ENCODE measurements at regions not wholly inside any gene's neighbourhood (a gene's known extent, or its start where the extent isn't known, plus 50 kb on each side); places are given as distances from the start of the nearest gene placed in this dataset.

DNA sequence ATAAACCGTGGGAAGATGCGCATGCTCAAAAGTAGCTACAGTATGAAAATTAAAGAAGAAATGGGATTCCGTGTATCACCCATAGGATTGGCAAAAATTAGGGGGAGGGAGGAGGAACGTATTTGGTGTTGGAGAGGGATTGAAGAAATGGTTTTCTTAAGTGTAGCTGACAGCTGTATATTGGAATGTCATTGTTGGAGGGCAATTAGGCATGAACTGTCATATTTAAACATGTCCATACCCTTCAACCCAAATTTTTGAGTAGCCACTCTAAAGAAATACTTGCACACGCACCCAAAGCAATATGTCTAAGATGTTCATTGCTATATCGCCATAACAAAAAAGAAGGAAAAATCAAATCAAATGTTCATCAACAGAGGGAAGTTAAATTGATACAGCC lies 144.7 kb downstream of the TLE3 start:
- Histone ChIP-seq H4K8ac (ENCODE audit: low read length) (no peak overlapping the region), H2AFZ (ENCODE audit: low read depth, low read length) (no peak overlapping the region)

GRCh38 chr15:69953816-69954215 lies 143.9 kb downstream of the TLE3 start:
- WGBS: 42% methylated on average over 1 of the region's 2 CpGs
- Histone ChIP-seq H3K27ac (ENCODE audit: low read length, poor library complexity, severe bottlenecking) (no peak overlapping the region), H3K18ac (ENCODE audit: low read depth in 1 of 2, low read length in 2 of 2) (no peak overlapping the region), H3K9ac (ENCODE audit: low read length) (no peak overlapping the region), H2AK5ac (ENCODE audit: low read length, severe bottlenecking) (no peak overlapping the region), H3K4ac (ENCODE audit: low read depth in 1 of 2, low read length in 2 of 2) (no peak overlapping the region), H3K4me1 (ENCODE audit: control insufficient read depth, insufficient read depth, low read depth, low read length) (no peaks in the 10 kb centered on the region), H3K23ac (ENCODE audit: low read length in 2 of 2) (no peak overlapping the region), H3K4me2 (ENCODE audit: low read length, poor library complexity, severe bottlenecking) (no peak overlapping the region), H2BK15ac (ENCODE audit: low read depth, poor library complexity, severe bottlenecking) (no peak overlapping the region), H2BK120ac (ENCODE audit: low read depth, low read length) (no peak overlapping the region), H3K9me3 (ENCODE audit: control insufficient read depth, low read length) (no peaks in the 10 kb centered on the region), H2BK5ac (ENCODE audit: low read depth, low read length, poor library complexity, severe bottlenecking) (no peak overlapping the region), H3K79me1 (replicated peaks; ENCODE audit: low read length, poor library complexity, severe bottlenecking) (no peaks in the 10 kb centered on the region), H3K27me3 (ENCODE audit: control insufficient read depth in 1 of 2, insufficient read depth in 1 of 2, low read length in 2 of 2) (peaks cover 41 to 47% of the 10 kb centered on the region in 2 experiments), H3K36me3 (ENCODE audit: control insufficient read depth in 1 of 2, insufficient read depth in 2 of 2, low read depth in 1 of 2, low read length in 2 of 2) (no peaks in the 10 kb centered on the region), H2AFZ (ENCODE audit: low read depth, low read length) (no peak overlapping the region), H3K14ac (ENCODE audit: low read length in 2 of 2) (no peak overlapping the region), H3K4me3 (ENCODE audit: insufficient read depth in 1 of 2, low read depth in 1 of 2, low read length in 2 of 2) (no peak overlapping the region), H2BK12ac (ENCODE audit: low read length in 2 of 2) (no peak overlapping the region), H4K8ac (ENCODE audit: low read length) (no peak overlapping the region), H4K91ac (ENCODE audit: low read length) (no peak overlapping the region)
- no peak for DNase-seq

More for the DNA sequence above, 144.7 kb downstream of the TLE3 start:
- no peak overlapping the region for H3K4ac ChIP-seq (ENCODE audit: low read depth in 1 of 2, low read length in 2 of 2)
- no peak for DNase-seq
- H4K91ac ChIP-seq (ENCODE audit: low read length): no peak overlapping the region
- no peak overlapping the region for H2BK15ac ChIP-seq (ENCODE audit: low read depth, poor library complexity, severe bottlenecking)
- H2BK120ac ChIP-seq (ENCODE audit: low read depth, low read length): no peak overlapping the region
- H2AK5ac ChIP-seq (ENCODE audit: low read length, severe bottlenecking): no peak overlapping the region
- H3K4me1 ChIP-seq (ENCODE audit: control insufficient read depth, insufficient read depth, low read depth, low read length): no peaks in the 10 kb centered on the region
- H3K4me3 ChIP-seq (ENCODE audit: insufficient read depth in 1 of 2, low read depth in 1 of 2, low read length in 2 of 2): no peak overlapping the region
- H2BK5ac ChIP-seq (ENCODE audit: low read depth, low read length, poor library complexity, severe bottlenecking): no peak overlapping the region
- no peaks in the 10 kb centered on the region for H3K36me3 ChIP-seq (ENCODE audit: control insufficient read depth in 1 of 2, insufficient read depth in 2 of 2, low read depth in 1 of 2, low read length in 2 of 2)
- H3K27me3 ChIP-seq (ENCODE audit: control insufficient read depth in 1 of 2, insufficient read depth in 1 of 2, low read length in 2 of 2): peaks cover 40 to 41% of the 10 kb centered on the region in 2 experiments
- no peak overlapping the region for H3K4me2 ChIP-seq (ENCODE audit: low read length, poor library complexity, severe bottlenecking)
- H3K14ac ChIP-seq (ENCODE audit: low read length in 2 of 2): no peak overlapping the region
- no peaks in the 10 kb centered on the region for H3K9me3 ChIP-seq (ENCODE audit: control insufficient read depth, low read length)
- no peak overlapping the region for H3K9ac ChIP-seq (ENCODE audit: low read length)
- no peak overlapping the region for H3K18ac ChIP-seq (ENCODE audit: low read depth in 1 of 2, low read length in 2 of 2)
- H3K79me1 ChIP-seq (replicated peaks; ENCODE audit: low read length, poor library complexity, severe bottlenecking): no peaks in the 10 kb centered on the region
- no peak overlapping the region for H3K23ac ChIP-seq (ENCODE audit: low read length in 2 of 2)
- H3K27ac ChIP-seq (ENCODE audit: low read length, poor library complexity, severe bottlenecking): no peak overlapping the region
- WGBS: 92% methylated on average over 5 of the region's 6 CpGs
- H2BK12ac ChIP-seq (ENCODE audit: low read length in 2 of 2): no peak overlapping the region

GRCh38 chr15:69954666-69955065 lies 143.1 kb downstream of the TLE3 start:
- H2AK5ac ChIP-seq (ENCODE audit: low read length, severe bottlenecking): no peak overlapping the region
- H2AFZ ChIP-seq (ENCODE audit: low read depth, low read length): no peak overlapping the region
- H3K14ac ChIP-seq (ENCODE audit: low read length in 2 of 2): no peak overlapping the region
- no peak overlapping the region for H2BK120ac ChIP-seq (ENCODE audit: low read depth, low read length)
- no peaks in the 10 kb centered on the region for H3K79me1 ChIP-seq (replicated peaks; ENCODE audit: low read length, poor library complexity, severe bottlenecking)
- no peak overlapping the region for H2BK15ac ChIP-seq (ENCODE audit: low read depth, poor library complexity, severe bottlenecking)
- no peak overlapping the region for H2BK5ac ChIP-seq (ENCODE audit: low read depth, low read length, poor library complexity, severe bottlenecking)
- H3K4ac ChIP-seq (ENCODE audit: low read depth in 1 of 2, low read length in 2 of 2): no peak overlapping the region
- H3K9me3 ChIP-seq (ENCODE audit: control insufficient read depth, low read length): no peaks in the 10 kb centered on the region
- no peak overlapping the region for H3K18ac ChIP-seq (ENCODE audit: low read depth in 1 of 2, low read length in 2 of 2)
- H3K36me3 ChIP-seq (ENCODE audit: control insufficient read depth in 1 of 2, insufficient read depth in 2 of 2, low read depth in 1 of 2, low read length in 2 of 2): no peaks in the 10 kb centered on the region
- H4K8ac ChIP-seq (ENCODE audit: low read length): no peak overlapping the region
- H4K91ac ChIP-seq (ENCODE audit: low read length): no peak overlapping the region
- no peak overlapping the region for H3K4me2 ChIP-seq (ENCODE audit: low read length, poor library complexity, severe bottlenecking)
- no peak overlapping the region for H3K9ac ChIP-seq (ENCODE audit: low read length)
- whole genome bisulfite sequencing: 91% methylated on average over 5 of the region's 5 CpGs
- peaks cover 41 to 50% of the 10 kb centered on the region in 2 experiments for H3K27me3 ChIP-seq (ENCODE audit: control insufficient read depth in 1 of 2, insufficient read depth in 1 of 2, low read length in 2 of 2)
- no peaks in the 10 kb centered on the region for H3K4me1 ChIP-seq (ENCODE audit: control insufficient read depth, insufficient read depth, low read depth, low read length)
- no peak overlapping the region for H2BK12ac ChIP-seq (ENCODE audit: low read length in 2 of 2)
- no peak overlapping the region for H3K27ac ChIP-seq (ENCODE audit: low read length, poor library complexity, severe bottlenecking)
- DNase-seq: no peak
- no peak overlapping the region for H3K4me3 ChIP-seq (ENCODE audit: insufficient read depth in 1 of 2, low read depth in 1 of 2, low read length in 2 of 2)
- no peak overlapping the region for H3K23ac ChIP-seq (ENCODE audit: low read length in 2 of 2)

GRCh38 chr15:69955240-69955894 lies 142.3 kb downstream of the TLE3 start:
- Histone ChIP-seq H2AK5ac (ENCODE audit: low read length, severe bottlenecking) (no peak overlapping the region), H3K36me3 (ENCODE audit: control insufficient read depth in 1 of 2, insufficient read depth in 2 of 2, low read depth in 1 of 2, low read length in 2 of 2) (no peaks in the 10 kb centered on the region), H2BK120ac (ENCODE audit: low read depth, low read length) (no peak overlapping the region), H3K9ac (ENCODE audit: low read length) (no peak overlapping the region), H3K14ac (ENCODE audit: low read length in 2 of 2) (no peak overlapping the region), H3K4me3 (ENCODE audit: insufficient read depth in 1 of 2, low read depth in 1 of 2, low read length in 2 of 2) (no peak overlapping the region), H2AFZ (ENCODE audit: low read depth, low read length) (no peak overlapping the region), H3K4me1 (ENCODE audit: control insufficient read depth, insufficient read depth, low read depth, low read length) (no peaks in the 10 kb centered on the region), H4K8ac (ENCODE audit: low read length) (no peak overlapping the region), H3K18ac (ENCODE audit: low read depth in 1 of 2, low read length in 2 of 2) (no peak overlapping the region), H3K27ac (ENCODE audit: low read length, poor library complexity, severe bottlenecking) (no peak overlapping the region), H2BK5ac (ENCODE audit: low read depth, low read length, poor library complexity, severe bottlenecking) (no peak overlapping the region), H3K23ac (ENCODE audit: low read length in 2 of 2) (no peak overlapping the region), H3K4me2 (ENCODE audit: low read length, poor library complexity, severe bottlenecking) (no peak overlapping the region), H3K4ac (ENCODE audit: low read depth in 1 of 2, low read length in 2 of 2) (no peak overlapping the region), H2BK12ac (ENCODE audit: low read length in 2 of 2) (no peak overlapping the region), H3K79me1 (replicated peaks; ENCODE audit: low read length, poor library complexity, severe bottlenecking) (no peaks in the 10 kb centered on the region), H4K91ac (ENCODE audit: low read length) (no peak overlapping the region), H2BK15ac (ENCODE audit: low read depth, poor library complexity, severe bottlenecking) (no peak overlapping the region), H3K27me3 (ENCODE audit: control insufficient read depth in 1 of 2, insufficient read depth in 1 of 2, low read length in 2 of 2) (peaks cover 41 to 50% of the 10 kb centered on the region in 2 experiments), H3K9me3 (ENCODE audit: control insufficient read depth, low read length) (no peaks in the 10 kb centered on the region)
- 90% methylated on average over 9 of the region's 9 CpGs for WGBS
- no peak for DNase-seq
